H1 (cell line): ENCODE measurements at regions not wholly inside any gene's neighbourhood (a gene's known extent, or its start where the extent isn't known, plus 50 kb on each side); places are given as distances from the start of the nearest gene placed in this dataset.
A peak's percentile ranks its signal among the peaks of the same experiment; 100 is the strongest.

Source experiments
- CTCF ChIA-PET: fragments of 300-600 bp; sonication (Branson Sonifier 250); formaldehyde crosslinking; loops from one replicate; lab custom pipeline; 2021; ENCODE audit not compliant: partially characterized antibody; lab: Charles Lee
- POLR2A ChIA-PET: fragments of 300-600 bp; sonication (Branson Sonifier 250); formaldehyde crosslinking; loops from one replicate; lab custom pipeline; 2021; ENCODE audit warnings: inconsistent platforms; ENCODE audit not compliant: partially characterized antibody; lab: Charles Lee
- DNase-seq, 2 experiments: peaks; one replicate each; pipeline versions ENCODE4 v3.0.0 to v3.0.0-alpha.2; 2010 to 2022; ENCODE audit warnings: low spot score in 2 of 2, low read depth in 1 of 2, mixed read lengths in 1 of 2
- FAIRE-seq: peaks from 2 replicates; lab custom pipeline; 2011; peaks lifted over from hg19 to GRCh38; lab: Jason Lieb, UNC
- H2AFZ ChIP-seq: 2 replicates; pipeline ENCODE4 v1.8.1; 2012; ENCODE audit warnings: low read length, inconsistent platforms
- H2AK5ac ChIP-seq: 2 replicates; pipeline ENCODE4 v1.6.1; 2013; ENCODE audit warnings: low read depth, low read length
- H2BK120ac ChIP-seq: replicated peaks from 2 replicates; pipeline ENCODE3; 2013; ENCODE audit warnings: low read depth, low read length, inconsistent platforms
- H2BK12ac ChIP-seq: 2 replicates; pipeline ENCODE4 v1.6.1; 2013; ENCODE audit warnings: low read depth, low read length
- H2BK15ac ChIP-seq: 2 replicates; pipeline ENCODE4 v1.6.1; 2013; ENCODE audit warnings: low read length
- H2BK20ac ChIP-seq: 2 replicates; pipeline ENCODE4 v1.6.1; 2013; ENCODE audit warnings: low read length
- H2BK5ac ChIP-seq: 2 replicates; pipeline ENCODE4 v1.6.1; 2013; ENCODE audit warnings: low read depth, low read length
- H3K14ac ChIP-seq: 2 replicates; pipeline ENCODE4 v1.6.1; 2013; ENCODE audit warnings: inconsistent platforms; ENCODE audit not compliant: insufficient read length
- H3K18ac ChIP-seq: 2 replicates; pipeline ENCODE4 v1.6.1; 2013; ENCODE audit warnings: low read length; ENCODE audit errors: extremely low read depth
- H3K23ac ChIP-seq: 2 replicates; pipeline ENCODE4 v1.6.1; 2013; ENCODE audit warnings: inconsistent platforms; ENCODE audit not compliant: insufficient read length
- H3K23me2 ChIP-seq: 2 replicates; pipeline ENCODE4 v1.6.1; 2013; ENCODE audit warnings: low read depth, low read length
- H3K27ac ChIP-seq: 2 replicates; pipeline ENCODE4 v1.6.1; 2011; ENCODE audit warnings: low read depth, low read length, inconsistent platforms
- H3K27me3 ChIP-seq, 4 experiments: replicated peaks in 1 of 4; 1 replicate in 1 of 4; 2 replicates in 3 of 4; pipeline versions ENCODE4 v1.6.1 to v1.8.1; 2011 to 2013; ENCODE audit warnings: low read length in 3 of 4, mild to moderate bottlenecking in 3 of 4, inconsistent platforms in 2 of 4, mixed read lengths in 2 of 4, moderate library complexity in 1 of 4; ENCODE audit not compliant: control insufficient read depth in 3 of 4, insufficient read depth in 3 of 4; ENCODE audit errors: extremely low read depth in 1 of 4
- H3K36me3 ChIP-seq, 4 experiments: 2 replicates each; pipeline versions ENCODE4 v1.6.1 to v1.8.1; 2011 to 2013; ENCODE audit warnings: mild to moderate bottlenecking in 4 of 4, low read length in 3 of 4, moderate library complexity in 2 of 4, control low read depth in 1 of 4, inconsistent platforms in 1 of 4; ENCODE audit not compliant: insufficient read depth in 4 of 4, control insufficient read depth in 2 of 4
- H3K4ac ChIP-seq: replicated peaks from 2 replicates; pipeline ENCODE3; 2013; ENCODE audit warnings: low read length, low read depth, mixed read lengths, inconsistent platforms; ENCODE audit not compliant: insufficient read length
- H3K4me1 ChIP-seq, 4 experiments: replicated peaks in 1 of 4; 1 replicate in 1 of 4; 2 replicates in 3 of 4; pipeline versions ENCODE4 v1.6.1 to v1.8.1; 2011 to 2013; ENCODE audit warnings: low read length in 3 of 4, inconsistent platforms in 2 of 4, mixed read lengths in 1 of 4; ENCODE audit not compliant: insufficient read depth in 4 of 4, control insufficient read depth in 3 of 4
- H3K4me2 ChIP-seq, 2 experiments: 2 replicates each; pipeline versions ENCODE4 v1.6.1 to v1.8.1; 2011 to 2013; ENCODE audit warnings: low read depth in 2 of 2, low read length in 2 of 2, control low read depth in 1 of 2, inconsistent platforms in 1 of 2, mild to moderate bottlenecking in 1 of 2; ENCODE audit not compliant: insufficient read depth in 1 of 2
- H3K4me3 ChIP-seq, 4 experiments: fragments of 200-600, 300-600 bp in 1 of 4; sonication (generic), shearing (Covaris generic), sonication (Bioruptor Twin) in 1 of 4; 2 replicates each; pipeline versions ENCODE4 v1.5.1 to v1.8.1; 2011 to 2016; ENCODE audit warnings: low read length in 4 of 4, low read depth in 3 of 4, control low read depth in 2 of 4, inconsistent platforms in 2 of 4, mild to moderate bottlenecking in 2 of 4, mixed read lengths in 1 of 4, moderate library complexity in 1 of 4; ENCODE audit not compliant: insufficient read depth in 2 of 4; ENCODE audit errors: extremely low read depth in 1 of 4
- H3K56ac ChIP-seq: replicated peaks from 2 replicates; pipeline ENCODE3; 2013; ENCODE audit warnings: low read depth, mild to moderate bottlenecking, mixed read lengths, low read length, inconsistent platforms; ENCODE audit not compliant: insufficient read length
- H3K79me1 ChIP-seq: 2 replicates; pipeline ENCODE4 v1.6.1; 2013; ENCODE audit warnings: low read depth, low read length, control low read depth
- H3K79me2 ChIP-seq, 2 experiments: 2 replicates each; pipeline versions ENCODE4 v1.6.1 to v1.8.1; 2012 to 2013; ENCODE audit warnings: low read length in 2 of 2, mild to moderate bottlenecking in 2 of 2, inconsistent platforms in 1 of 2; ENCODE audit not compliant: insufficient read depth in 2 of 2, control insufficient read depth in 1 of 2
- H3K9ac ChIP-seq, 4 experiments: replicated peaks in 1 of 4; 1 replicate in 1 of 4; 2 replicates in 3 of 4; pipeline versions ENCODE4 v1.6.1 to v1.8.1; 2011 to 2013; ENCODE audit warnings: low read depth in 3 of 4, low read length in 3 of 4, control low read depth in 2 of 4, mild to moderate bottlenecking in 2 of 4, moderate library complexity in 2 of 4, inconsistent platforms in 1 of 4; ENCODE audit errors: extremely low read depth in 1 of 4
- H3K9me3 ChIP-seq, 2 experiments: 2 replicates each; pipeline versions ENCODE4 v1.6.1 to v1.8.1; 2012 to 2013; ENCODE audit warnings: mild to moderate bottlenecking in 2 of 2, moderate library complexity in 2 of 2, control low read depth in 1 of 2, inconsistent platforms in 1 of 2, low read depth in 1 of 2, low read length in 1 of 2, mixed read lengths in 1 of 2; ENCODE audit not compliant: insufficient read depth in 2 of 2
- H4K20me1 ChIP-seq, 2 experiments: replicated peaks in 1 of 2; 2 replicates each; pipeline versions ENCODE3 to v1.8.1; 2011 to 2013; ENCODE audit warnings: inconsistent platforms in 2 of 2, low read length in 2 of 2, mild to moderate bottlenecking in 1 of 2; ENCODE audit not compliant: insufficient read depth in 2 of 2, control insufficient read depth in 1 of 2
- H4K5ac ChIP-seq: 2 replicates; pipeline ENCODE4 v1.6.1; 2013; ENCODE audit warnings: low read length, low read depth, mixed read lengths, inconsistent platforms; ENCODE audit not compliant: insufficient read length
- H4K8ac ChIP-seq: 2 replicates; pipeline ENCODE4 v1.8.0; 2013; ENCODE audit warnings: mild to moderate bottlenecking, moderate library complexity, low read length, inconsistent platforms; ENCODE audit not compliant: insufficient read depth; ENCODE audit errors: extremely low read depth
- H4K91ac ChIP-seq: replicated peaks from 2 replicates; pipeline ENCODE3; 2013; ENCODE audit warnings: low read length, mixed read lengths, inconsistent platforms; ENCODE audit not compliant: insufficient read length
- ASH2L ChIP-seq: fragments of 200-600, 300-600 bp; sonication (generic); IDR thresholded peaks from one replicate; pipeline ENCODE4 v1.7.1; 2017; ENCODE audit warnings: low read length
- BACH1 ChIP-seq: IDR thresholded peaks from 2 replicates; pipeline ENCODE4 v1.6.1; 2012; ENCODE audit warnings: low read length, improper control_type of control experiment
- CHD2 ChIP-seq: IDR thresholded peaks from 2 replicates; pipeline ENCODE4 v1.6.1; 2012; ENCODE audit warnings: low read length, improper control_type of control experiment
- FOSL1 ChIP-seq: IDR thresholded peaks from 2 replicates; pipeline ENCODE4 v1.6.1; 2011; ENCODE audit warnings: mild to moderate bottlenecking, low read depth, low read length, moderate library complexity; ENCODE audit not compliant: insufficient read depth
- MAFK ChIP-seq: IDR thresholded peaks from 2 replicates; pipeline ENCODE4 v1.6.1; 2012; ENCODE audit warnings: low read depth, mild to moderate bottlenecking, improper control_type of control experiment, low read length
- PHF8 ChIP-seq: fragments of 200-600 bp; sonication (generic); conservative IDR thresholded peaks from 2 replicates; pipeline ENCODE4 v1.7.1; 2012; ENCODE audit warnings: low read depth, mild to moderate bottlenecking, inconsistent platforms, low read length, moderate library complexity
- POLR2A ChIP-seq, 2 experiments: IDR thresholded peaks; 1 replicate in 1 of 2; 2 replicates in 1 of 2; pipeline ENCODE4 v1.6.1; 2011; ENCODE audit warnings: low read depth in 2 of 2, low read length in 2 of 2, mild to moderate bottlenecking in 2 of 2; ENCODE audit errors: control extremely low read depth in 1 of 2
- RBBP5 ChIP-seq: IDR thresholded peaks from 2 replicates; pipeline ENCODE4 v1.7.1; 2012; ENCODE audit warnings: low read depth, mild to moderate bottlenecking, inconsistent platforms, low read length, moderate library complexity, borderline replicate concordance
- SP4 ChIP-seq: IDR thresholded peaks from 2 replicates; pipeline ENCODE4 v1.6.1; 2012; ENCODE audit warnings: low read length, inconsistent platforms
- SRF ChIP-seq: IDR thresholded peaks from 2 replicates; pipeline ENCODE4 v1.6.1; 2011; ENCODE audit warnings: mild to moderate bottlenecking, low read depth, low read length, moderate library complexity
- TAF1 ChIP-seq: IDR thresholded peaks from 2 replicates; pipeline ENCODE4 v1.6.1; 2011; ENCODE audit warnings: mild to moderate bottlenecking, low read depth, low read length
- TEAD4 ChIP-seq: IDR thresholded peaks from 2 replicates; pipeline ENCODE4 v1.6.1; 2012; ENCODE audit warnings: low read depth, low read length, inconsistent platforms, mixed read lengths
- WGBS, 2 experiments: shearing (Covaris generic) in 1 of 2; methylation state at CpG; one replicate each; pipeline versions ENCODE4 v1.1.6 to v1.1.7; 2013 to 2015; ENCODE audit warnings: low lambda C conversion rate in 2 of 2, mixed read lengths in 2 of 2, inconsistent platforms in 1 of 2, low coverage in 1 of 2, missing lambda C conversion rate in 1 of 2; ENCODE audit not compliant: insufficient replicate concordance in 2 of 2, insufficient coverage in 1 of 2, insufficient read length in 1 of 2; ENCODE audit errors: extremely low coverage in 1 of 2, missing lambda C conversion rate in 1 of 2; 5-methylcytosine and 5-hydroxymethylcytosine counted together

DNA sequence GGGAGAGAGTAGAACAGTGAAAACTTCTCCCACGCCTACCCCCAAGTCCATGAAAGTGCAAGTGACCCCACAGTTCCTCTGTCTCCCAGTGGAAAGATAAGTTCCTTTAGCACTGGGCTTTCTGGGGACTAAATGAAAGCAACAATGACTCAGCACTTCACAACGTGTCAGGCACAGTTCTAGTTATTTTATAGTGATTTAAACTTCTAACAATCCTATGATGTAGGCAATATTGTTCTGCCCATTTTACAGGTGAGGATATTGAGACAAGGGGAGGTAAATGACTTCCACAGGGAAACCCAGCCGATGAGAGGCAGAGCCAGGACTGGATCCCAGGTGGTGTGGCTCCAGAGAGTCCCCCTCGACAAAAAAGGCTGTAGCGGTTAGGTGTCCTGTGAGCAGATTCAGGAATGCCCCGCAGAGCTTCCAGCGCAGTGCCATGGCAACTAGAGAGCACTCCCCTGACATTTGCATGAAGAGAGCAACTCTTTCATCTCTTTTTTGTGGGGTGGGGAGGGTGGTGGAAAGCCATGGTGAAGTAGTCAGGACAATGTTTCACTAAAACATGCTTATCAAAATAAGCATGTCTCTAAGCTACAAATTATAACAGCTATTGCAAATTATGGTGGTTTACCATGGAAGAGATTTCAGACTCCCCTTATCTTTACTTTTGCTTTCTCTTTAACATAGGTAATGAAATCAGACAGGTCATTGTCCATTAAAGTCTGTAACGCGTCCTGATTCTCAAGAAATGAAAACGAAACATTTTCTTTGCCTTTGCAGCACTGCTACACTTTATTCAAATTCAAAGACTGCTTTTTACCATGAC is 62.1 kb downstream of the NR2F2 start:
- TF ChIP-seq RBBP5 (no peak), CHD2 (no peak), TEAD4 (peak; percentile 63; the same call in 1 of the 2 replicates), SP4 (no peak), BACH1 (peak; percentile 88), TAF1 (no peak), MAFK (peak; percentile 85), SRF (no peak), POLR2A (IDR thresholded peaks at IDR 0.05; ENCODE audit: control extremely low read depth in 1 of 2, low read depth in 2 of 2, low read length in 2 of 2) (no peak), PHF8 (no peak), FOSL1 (no peak), ASH2L (no peak)
- peaks cover 0 to 7% (median 3%) of the 10 kb centered on the region in 4 experiments; a peak in 3 of 7 replicates for H3K4me1 ChIP-seq
- no peaks in the 10 kb centered on the region for H3K36me3 ChIP-seq
- peak overlapping the region; percentile 12 to 32; a peak in 2 of 4 replicates for H3K4me2 ChIP-seq
- no peak overlapping the region for H2AK5ac ChIP-seq
- H3K9me3 ChIP-seq = no peaks in the 10 kb centered on the region
- POLR2A ChIA-PET = no interaction called here
- H3K27me3 ChIP-seq = peaks cover 0 to 4% (median 0%) of the 10 kb centered on the region in 4 experiments; a peak in 3 of 7 replicates
- H2BK5ac ChIP-seq = no peak overlapping the region
- H3K23ac ChIP-seq = no peak overlapping the region
- H3K9ac ChIP-seq = no peak overlapping the region
- peak in 1 of 2 experiments; percentile 52 for DNase-seq
- 0 out of 2 replicates have a peak, but pooled peaks cover 2% of the 10 kb centered on the region for H3K23me2 ChIP-seq
- H2BK12ac ChIP-seq = peak overlapping the region; percentile 40; the same call in 1 of the 2 replicates
- H3K4me3 ChIP-seq = no peak overlapping the region
- H3K79me2 ChIP-seq = no peaks in the 10 kb centered on the region
- peak; percentile 63 for FAIRE-seq
- H4K8ac ChIP-seq = no peak overlapping the region
- H3K18ac ChIP-seq = peak overlapping the region; percentile 68
- H4K20me1 ChIP-seq = no peaks in the 10 kb centered on the region
- CTCF ChIA-PET = interaction anchor here (0.8 to 1.4 kb wide), 2 partner anchors 10 to 230 kb away, joined by 3 to 4 read pairs; no protein-coding TSS in a partner anchor
- no peak overlapping the region for H3K56ac ChIP-seq
- WGBS, 2 experiments = 44% methylated on average over 10 of the region's 10 CpGs; no CpG with 5 or more reads in 1 of the 2 experiments
- H3K14ac ChIP-seq = no peak overlapping the region
- H2BK15ac ChIP-seq = no peak overlapping the region
- no peak overlapping the region for H3K27ac ChIP-seq
- no peak overlapping the region for H4K91ac ChIP-seq
- H2AFZ ChIP-seq = no peak overlapping the region
- no peaks in the 10 kb centered on the region for H3K79me1 ChIP-seq
- no peak overlapping the region for H4K5ac ChIP-seq
- H2BK120ac ChIP-seq = no peak overlapping the region
- no peak overlapping the region for H3K4ac ChIP-seq
- peak overlapping the region; percentile 53; the same call in 1 of the 2 replicates for H2BK20ac ChIP-seq
